Nephron (organoid): ENCODE measurements at regions not wholly inside any gene's neighbourhood (a gene's known extent, or its start where the extent isn't known, plus 50 kb on each side); places are given as distances from the start of the nearest gene placed in this dataset.

Experiments used
- H3K27ac Mint-ChIP-seq, 3 experiments: 2 replicates each; pipeline ENCODE4 v1.8.0; 2020; ENCODE audit warnings: mixed read lengths in 3 of 3, mild to moderate bottlenecking in 2 of 3, moderate library complexity in 1 of 3
- H3K27me3 Mint-ChIP-seq: 2 replicates; pipeline ENCODE4 v1.8.0; 2021; ENCODE audit warnings: low read depth, mild to moderate bottlenecking, moderate library complexity, mixed read lengths
- H3K36me3 Mint-ChIP-seq: 2 replicates; pipeline ENCODE4 v1.8.0; 2020; ENCODE audit warnings: low read depth, mixed read lengths
- H3K4me1 Mint-ChIP-seq: 2 replicates; pipeline ENCODE4 v1.8.0; 2020; ENCODE audit warnings: mixed read lengths
- H3K4me3 Mint-ChIP-seq, 3 experiments: 2 replicates each; pipeline ENCODE4 v1.8.0; 2020; ENCODE audit warnings: mild to moderate bottlenecking in 3 of 3, mixed read lengths in 3 of 3, moderate library complexity in 2 of 3
- H3K9me3 Mint-ChIP-seq: 2 replicates; pipeline ENCODE4 v1.8.0; 2020; ENCODE audit warnings: mixed read lengths
- CTCF ChIP-seq, 3 experiments: fragments of 200-600 bp; sonication (generic); IDR thresholded peaks; one replicate each; pipeline ENCODE4 v1.5.0; 2021; ENCODE audit warnings: antibody characterized with exemption in 3 of 3; ENCODE audit not compliant: unreplicated experiment in 3 of 3

- H3K36me3 Mint-ChIP-seq: no peaks in the 10 kb centered on the region
- no peaks in the 10 kb centered on the region for H3K27me3 Mint-ChIP-seq
- peaks cover 12% of the 10 kb centered on the region for H3K9me3 Mint-ChIP-seq
- peaks cover 13% of the 10 kb centered on the region for H3K4me1 Mint-ChIP-seq
- H3K4me3 Mint-ChIP-seq: no peak overlapping the region
- H3K27ac Mint-ChIP-seq: no peak overlapping the region
- no peak for TF ChIP-seq CTCF (IDR thresholded peaks at IDR 0.05; ENCODE audit: unreplicated experiment in 3 of 3)
These were observed 649.1 kb upstream of the PLXNA2 start for GRCh38 chr1:208893251-208893650.

- Mint-ChIP-seq H3K4me1 (peaks cover 13% of the 10 kb centered on the region), H3K9me3 (peaks cover 17% of the 10 kb centered on the region), H3K27ac (no peak overlapping the region), H3K27me3 (no peaks in the 10 kb centered on the region), H3K4me3 (no peak overlapping the region), H3K36me3 (no peaks in the 10 kb centered on the region)
- TF ChIP-seq CTCF (IDR thresholded peaks at IDR 0.05; ENCODE audit: unreplicated experiment in 3 of 3): no peak
These were observed 651.0 kb upstream of the PLXNA2 start for GRCh38 chr1:208895181-208895580.

GRCh38 chr1:208895820-208896219 lies 651.6 kb upstream of the PLXNA2 start:
- TF ChIP-seq CTCF (IDR thresholded peaks at IDR 0.05; ENCODE audit: unreplicated experiment in 3 of 3): no peak
- Mint-ChIP-seq H3K4me3 (no peak overlapping the region), H3K4me1 (peaks cover 13% of the 10 kb centered on the region), H3K9me3 (peaks cover 17% of the 10 kb centered on the region), H3K27me3 (no peaks in the 10 kb centered on the region), H3K36me3 (no peaks in the 10 kb centered on the region), H3K27ac (no peak overlapping the region)

GRCh38 chr1:208896768-208897167 lies 652.6 kb upstream of the PLXNA2 start:
- Mint-ChIP-seq H3K27ac (no peak overlapping the region), H3K9me3 (peaks cover 17% of the 10 kb centered on the region), H3K4me3 (no peak overlapping the region), H3K27me3 (no peaks in the 10 kb centered on the region), H3K4me1 (peaks cover 12% of the 10 kb centered on the region), H3K36me3 (no peaks in the 10 kb centered on the region)
- no peak for TF ChIP-seq CTCF (IDR thresholded peaks at IDR 0.05; ENCODE audit: unreplicated experiment in 3 of 3)

GRCh38 chr1:208899438-208899837 lies 655.3 kb upstream of the PLXNA2 start:
- H3K4me1 Mint-ChIP-seq: no peaks in the 10 kb centered on the region
- H3K36me3 Mint-ChIP-seq: no peaks in the 10 kb centered on the region
- no peak overlapping the region for H3K4me3 Mint-ChIP-seq
- no peaks in the 10 kb centered on the region for H3K27me3 Mint-ChIP-seq
- H3K27ac Mint-ChIP-seq: no peak overlapping the region
- no peak for TF ChIP-seq CTCF (IDR thresholded peaks at IDR 0.05; ENCODE audit: unreplicated experiment in 3 of 3)
- H3K9me3 Mint-ChIP-seq: peaks cover 17% of the 10 kb centered on the region

GRCh38 chr1:208903251-208903905 lies 659.2 kb upstream of the PLXNA2 start:
- H3K4me1 Mint-ChIP-seq: peaks cover 3% of the 10 kb centered on the region
- peaks cover 4% of the 10 kb centered on the region for H3K9me3 Mint-ChIP-seq
- H3K27me3 Mint-ChIP-seq: peaks cover 2% of the 10 kb centered on the region
- H3K4me3 Mint-ChIP-seq: no peak overlapping the region
- TF ChIP-seq CTCF (IDR thresholded peaks at IDR 0.05; ENCODE audit: unreplicated experiment in 3 of 3): no peak
- H3K27ac Mint-ChIP-seq: no peak overlapping the region
- H3K36me3 Mint-ChIP-seq: no peaks in the 10 kb centered on the region
